Ovary (tissue), 3 donors: ENCODE measurements at regions not wholly inside any gene's neighbourhood (a gene's known extent, or its start where the extent isn't known, plus 50 kb on each side); places are given as distances from the start of the nearest gene placed in this dataset.

Experiments
- EP300 ChIP-seq: sonication (generic); formaldehyde crosslinking; IDR thresholded peaks from one replicate; pipeline ENCODE4 v1.6.1; 2017; ENCODE audit warnings: antibody characterized with exemption
- POLR2A ChIP-seq: fragments of 450-650 bp; IDR thresholded peaks from one replicate; pipeline ENCODE4 v1.6.1; 2017; ENCODE audit warnings: antibody characterized with exemption, mild to moderate bottlenecking, moderate library complexity
- TF ChIP-seq, protein P1 (sequence below), 3 donors: fragments of 450-650 bp in 2 of 3; fragments of 200-600 bp in 1 of 3; IDR thresholded peaks; one replicate each; pipeline versions ENCODE4 v1.5.1 to v1.8.0; 2016 to 2022; ENCODE audit warnings: antibody characterized with exemption in 3 of 3, mild to moderate bottlenecking in 1 of 3
- donor health status: DM: no; HTN: no; CAD: no.

DNA sequence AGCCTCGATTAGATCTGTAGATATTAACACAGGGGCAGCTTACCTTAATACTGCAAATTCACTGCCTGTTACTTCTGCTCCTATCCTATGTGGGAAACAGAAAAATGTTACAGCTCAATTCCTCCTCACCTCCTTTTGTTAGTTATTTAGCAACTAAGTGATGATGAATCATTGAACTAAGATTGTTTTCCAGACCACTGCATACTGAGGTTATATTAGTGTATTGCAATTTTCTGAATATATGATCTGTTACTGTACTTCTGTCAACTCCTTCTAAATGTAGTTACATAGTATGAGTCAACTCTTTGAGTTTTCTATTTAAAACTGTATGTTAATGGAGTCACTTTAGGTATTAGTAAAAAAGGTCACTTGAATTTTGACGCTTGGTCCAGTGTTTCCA is 331.5 kb upstream of the SLCO3A1 start:
- TF ChIP-seq, protein P1, sequence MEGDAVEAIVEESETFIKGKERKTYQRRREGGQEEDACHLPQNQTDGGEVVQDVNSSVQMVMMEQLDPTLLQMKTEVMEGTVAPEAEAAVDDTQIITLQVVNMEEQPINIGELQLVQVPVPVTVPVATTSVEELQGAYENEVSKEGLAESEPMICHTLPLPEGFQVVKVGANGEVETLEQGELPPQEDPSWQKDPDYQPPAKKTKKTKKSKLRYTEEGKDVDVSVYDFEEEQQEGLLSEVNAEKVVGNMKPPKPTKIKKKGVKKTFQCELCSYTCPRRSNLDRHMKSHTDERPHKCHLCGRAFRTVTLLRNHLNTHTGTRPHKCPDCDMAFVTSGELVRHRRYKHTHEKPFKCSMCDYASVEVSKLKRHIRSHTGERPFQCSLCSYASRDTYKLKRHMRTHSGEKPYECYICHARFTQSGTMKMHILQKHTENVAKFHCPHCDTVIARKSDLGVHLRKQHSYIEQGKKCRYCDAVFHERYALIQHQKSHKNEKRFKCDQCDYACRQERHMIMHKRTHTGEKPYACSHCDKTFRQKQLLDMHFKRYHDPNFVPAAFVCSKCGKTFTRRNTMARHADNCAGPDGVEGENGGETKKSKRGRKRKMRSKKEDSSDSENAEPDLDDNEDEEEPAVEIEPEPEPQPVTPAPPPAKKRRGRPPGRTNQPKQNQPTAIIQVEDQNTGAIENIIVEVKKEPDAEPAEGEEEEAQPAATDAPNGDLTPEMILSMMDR (IDR thresholded peaks at IDR 0.05), result no peak
- TF ChIP-seq POLR2A, result no peak
- no peak for TF ChIP-seq EP300
